Stimulated activated CD4-positive, alpha-beta T cell treated with anti-CD3 and anti-CD28 coated beads, Interleukin-12 subunit alpha, Interleukin-12 subunit beta, amount 100 ng/mL, for 48 hours (primary cell): ENCODE measurements at regions not wholly inside any gene's neighbourhood (a gene's known extent, or its start where the extent isn't known, plus 50 kb on each side); places are given as distances from the start of the nearest gene placed in this dataset.

Experiments used
- DNase-seq, 3 donors: peaks; one replicate each; pipeline ENCODE4 v3.0.0-alpha.2; 2020; ENCODE audit warnings: low read depth in 2 of 3, low spot score in 1 of 3

GRCh38 chr22:22098457-22099193, 116.0 kb upstream of the TOP3B start:
- DNase-seq = no peak

GRCh38 chr22:22097727-22098228, 115.2 kb upstream of the TOP3B start:
- no peak for DNase-seq

- no peak for DNase-seq
These were observed 112.3 kb upstream of the TOP3B start for GRCh38 chr22:22094921-22095320.

GRCh38 chr22:22094514-22094913, 111.9 kb upstream of the TOP3B start:
- no peak for DNase-seq

- no peak for DNase-seq
These were observed 111.2 kb upstream of the TOP3B start for GRCh38 chr22:22093743-22094142.

- no peak for DNase-seq
These were observed 110.4 kb upstream of the TOP3B start for GRCh38 chr22:22092974-22093373.

GRCh38 chr22:22092101-22092500, 109.5 kb upstream of the TOP3B start:
- no peak for DNase-seq

- no peak for DNase-seq
These were observed 108.9 kb upstream of the TOP3B start for GRCh38 chr22:22091400-22091878.

- DNase-seq = no peak
These were observed 108.2 kb upstream of the TOP3B start for GRCh38 chr22:22090650-22091399.

- no peak for DNase-seq
These were observed 107.1 kb upstream of the TOP3B start for GRCh38 chr22:22089459-22090308.

- no peak for DNase-seq
These were observed 106.3 kb upstream of the TOP3B start for GRCh38 chr22:22088658-22089458.

GRCh38 chr22:22087854-22088657, 105.5 kb upstream of the TOP3B start:
- DNase-seq = no peak

- DNase-seq = no peak
These were observed 104.0 kb upstream of the TOP3B start for GRCh38 chr22:22086501-22087158.

GRCh38 chr22:22085702-22086500, 103.3 kb upstream of the TOP3B start:
- no peak for DNase-seq

GRCh38 chr22:22084089-22084711, 101.6 kb upstream of the TOP3B start:
- no peak for DNase-seq

GRCh38 chr22:22082960-22083359, 100.4 kb upstream of the TOP3B start:
- no peak for DNase-seq

GRCh38 chr22:22082229-22082835, 99.7 kb upstream of the TOP3B start:
- DNase-seq = no peak
